ENCODE measurements at regions not wholly inside any gene's neighbourhood (a gene's known extent, or its start where the extent isn't known, plus 50 kb on each side); places are given as distances from the start of the nearest gene placed in this dataset.

- no peak for TF ChIP-seq POLR2A (IDR thresholded peaks at IDR 0.05)
- no peak for TF ChIP-seq CTCF (IDR thresholded peaks at IDR 0.05)
Measured at GRCh38 chr12:71304306-71304705, 135.3 kb upstream of the LGR5 start.
